Testis (tissue), 2 donors: ENCODE measurements at regions not wholly inside any gene's neighbourhood (a gene's known extent, or its start where the extent isn't known, plus 50 kb on each side); places are given as distances from the start of the nearest gene placed in this dataset.

Experiments
- DNase-seq: peaks from one replicate; pipeline ENCODE4 v3.0.0-alpha.2; 2019
- H3K27ac ChIP-seq, 2 donors: fragments of 200-600 bp; sonication (generic); one replicate each; pipeline ENCODE4 v1.5.1; 2019
- H3K27me3 ChIP-seq: fragments of 200-600 bp; sonication (generic); one replicate; pipeline ENCODE4 v1.5.1; 2019
- H3K36me3 ChIP-seq: fragments of 200-600 bp; sonication (generic); one replicate; pipeline ENCODE4 v1.5.1; 2017; ENCODE audit warnings: low read depth; ENCODE audit errors: missing control alignments
- H3K4me1 ChIP-seq: fragments of 200-600 bp; sonication (generic); one replicate; pipeline ENCODE4 v1.5.1; 2019
- H3K4me3 ChIP-seq, 2 donors: fragments of 200-600 bp; sonication (generic); one replicate each; pipeline ENCODE4 v1.5.1; 2017 to 2019
- H3K9me3 ChIP-seq: fragments of 200-600 bp; sonication (generic); one replicate; pipeline ENCODE4 v1.5.1; 2017
- POLR2A ChIP-seq: fragments of 450-650 bp; IDR thresholded peaks from one replicate; pipeline ENCODE4 v1.6.1; 2017; ENCODE audit warnings: antibody characterized with exemption, mild to moderate bottlenecking, moderate library complexity
- WGBS, 2 donors: methylation state at CpG; one replicate each; pipeline ENCODE4 v1.1.5; 2018; 5-methylcytosine and 5-hydroxymethylcytosine counted together
- intact Hi-C: fragments of 100-400 bp; cut with DNase I; formaldehyde crosslinking; loops from one replicate; pipeline ENCODE4 v1.15.1; 2023; ENCODE audit warnings: low total_unique reads
- TF ChIP-seq, protein P1 (sequence below), 3 experiments: fragments of 450-650 bp in 2 of 3; fragments of 200-600 bp in 1 of 3; sonication (generic) in 1 of 3; IDR thresholded peaks; one replicate each; pipeline ENCODE4 v1.5.1; 2016 to 2019; ENCODE audit warnings: antibody characterized with exemption in 3 of 3, mild to moderate bottlenecking in 2 of 3, moderate library complexity in 1 of 3

DNA sequence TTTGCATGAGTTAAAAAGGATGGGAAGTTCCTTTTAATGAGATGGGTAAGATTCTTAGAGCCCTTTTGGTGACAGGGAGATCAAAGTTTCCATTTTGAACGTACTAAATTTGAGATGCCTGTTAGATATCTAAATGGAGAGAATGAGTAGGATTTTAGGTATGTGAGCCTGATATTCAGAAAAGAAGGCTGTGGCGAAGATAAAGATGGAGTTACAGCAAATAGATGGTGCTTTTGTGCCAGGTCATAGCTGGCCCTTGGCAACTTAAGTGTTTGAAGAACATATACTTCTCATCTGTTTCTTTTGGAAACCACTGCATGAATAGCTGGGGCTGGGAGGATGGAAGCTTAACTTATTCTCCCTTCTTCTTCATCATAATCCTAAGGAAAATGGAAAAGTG lies 282.5 kb downstream of the PTBP2 start:
- DNase-seq: no peak
- Histone ChIP-seq H3K27me3 (no peaks in the 10 kb centered on the region), H3K4me1 (no peaks in the 10 kb centered on the region), H3K27ac (no peak overlapping the region), H3K9me3 (no peaks in the 10 kb centered on the region), H3K4me3 (no peak overlapping the region), H3K36me3 (no peaks in the 10 kb centered on the region)
- intact Hi-C loops: no loop called here
- 36 to 73% methylated on average over 2 of the region's 2 CpGs for WGBS, 2 donors
- no peak for TF ChIP-seq POLR2A
- TF ChIP-seq, protein P1, sequence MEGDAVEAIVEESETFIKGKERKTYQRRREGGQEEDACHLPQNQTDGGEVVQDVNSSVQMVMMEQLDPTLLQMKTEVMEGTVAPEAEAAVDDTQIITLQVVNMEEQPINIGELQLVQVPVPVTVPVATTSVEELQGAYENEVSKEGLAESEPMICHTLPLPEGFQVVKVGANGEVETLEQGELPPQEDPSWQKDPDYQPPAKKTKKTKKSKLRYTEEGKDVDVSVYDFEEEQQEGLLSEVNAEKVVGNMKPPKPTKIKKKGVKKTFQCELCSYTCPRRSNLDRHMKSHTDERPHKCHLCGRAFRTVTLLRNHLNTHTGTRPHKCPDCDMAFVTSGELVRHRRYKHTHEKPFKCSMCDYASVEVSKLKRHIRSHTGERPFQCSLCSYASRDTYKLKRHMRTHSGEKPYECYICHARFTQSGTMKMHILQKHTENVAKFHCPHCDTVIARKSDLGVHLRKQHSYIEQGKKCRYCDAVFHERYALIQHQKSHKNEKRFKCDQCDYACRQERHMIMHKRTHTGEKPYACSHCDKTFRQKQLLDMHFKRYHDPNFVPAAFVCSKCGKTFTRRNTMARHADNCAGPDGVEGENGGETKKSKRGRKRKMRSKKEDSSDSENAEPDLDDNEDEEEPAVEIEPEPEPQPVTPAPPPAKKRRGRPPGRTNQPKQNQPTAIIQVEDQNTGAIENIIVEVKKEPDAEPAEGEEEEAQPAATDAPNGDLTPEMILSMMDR (IDR thresholded peaks at IDR 0.05): no peak

DNA sequence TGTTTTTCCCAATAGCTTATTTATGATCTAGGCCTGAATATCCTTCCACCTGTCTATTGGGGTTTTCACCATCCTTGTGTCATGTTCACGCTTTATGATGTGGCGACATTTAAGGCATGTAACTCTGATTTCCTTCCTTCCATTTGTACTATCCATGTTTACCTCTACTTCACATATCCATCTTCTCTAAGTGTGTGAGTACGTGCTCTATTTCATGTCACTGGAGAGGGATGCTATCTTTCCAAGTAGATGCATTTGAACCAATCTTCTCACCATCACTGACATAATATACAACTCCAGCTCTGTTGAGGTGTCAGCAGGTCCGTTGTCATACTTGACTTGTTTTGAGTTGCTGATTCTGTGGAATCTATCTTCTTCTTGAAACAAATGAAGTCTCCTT lies 283.2 kb downstream of the PTBP2 start:
- Histone ChIP-seq H3K4me1 (no peaks in the 10 kb centered on the region), H3K36me3 (no peaks in the 10 kb centered on the region), H3K9me3 (no peaks in the 10 kb centered on the region), H3K27me3 (no peaks in the 10 kb centered on the region), H3K27ac (no peak overlapping the region), H3K4me3 (no peak overlapping the region)
- no peak for TF ChIP-seq POLR2A
- TF ChIP-seq, protein P1 (IDR thresholded peaks at IDR 0.05): no peak
- intact Hi-C loops: no loop called here
- DNase-seq: no peak
- 94 to 95% methylated on average over 4 of the region's 4 CpGs for WGBS, 2 donors

DNA sequence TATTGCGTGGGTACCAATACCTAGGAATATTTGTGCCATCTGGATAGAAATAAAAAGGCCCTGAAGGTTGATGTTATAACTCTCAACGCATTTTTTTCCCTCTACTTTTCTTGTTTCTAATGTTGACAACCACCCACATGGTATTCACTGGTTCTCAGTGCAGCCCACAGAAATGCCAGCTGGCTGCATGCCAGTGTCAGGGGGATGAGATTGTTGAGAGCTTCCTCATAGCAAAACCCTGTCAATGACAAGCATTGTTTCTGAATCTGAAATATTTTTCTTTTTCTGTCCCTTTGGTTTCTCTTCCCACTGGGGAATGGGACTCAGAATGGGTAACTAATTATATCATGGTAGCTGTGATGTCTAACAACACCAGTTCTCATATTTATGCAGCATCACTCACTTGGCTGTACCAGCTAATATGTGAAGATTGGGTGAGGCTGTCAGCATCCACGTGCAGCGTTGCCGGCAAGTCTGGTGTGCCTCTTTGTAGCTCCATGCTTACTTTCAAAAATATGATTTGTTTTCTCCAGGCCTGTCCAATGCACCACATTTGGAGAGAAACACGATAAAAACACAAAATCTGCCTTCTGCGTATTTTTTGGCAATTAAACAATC lies 284.6 kb downstream of the PTBP2 start:
- Histone ChIP-seq H3K27me3 (no peaks in the 10 kb centered on the region), H3K27ac (no peak overlapping the region), H3K4me3 (no peak overlapping the region), H3K9me3 (no peaks in the 10 kb centered on the region), H3K36me3 (no peaks in the 10 kb centered on the region), H3K4me1 (no peaks in the 10 kb centered on the region)
- intact Hi-C loops: no loop called here
- WGBS, 2 donors: 68 to 75% methylated on average over 7 of the region's 7 CpGs
- DNase-seq: peak; percentile 18
- TF ChIP-seq, protein P1 (IDR thresholded peaks at IDR 0.05): no peak
- TF ChIP-seq POLR2A: no peak

DNA sequence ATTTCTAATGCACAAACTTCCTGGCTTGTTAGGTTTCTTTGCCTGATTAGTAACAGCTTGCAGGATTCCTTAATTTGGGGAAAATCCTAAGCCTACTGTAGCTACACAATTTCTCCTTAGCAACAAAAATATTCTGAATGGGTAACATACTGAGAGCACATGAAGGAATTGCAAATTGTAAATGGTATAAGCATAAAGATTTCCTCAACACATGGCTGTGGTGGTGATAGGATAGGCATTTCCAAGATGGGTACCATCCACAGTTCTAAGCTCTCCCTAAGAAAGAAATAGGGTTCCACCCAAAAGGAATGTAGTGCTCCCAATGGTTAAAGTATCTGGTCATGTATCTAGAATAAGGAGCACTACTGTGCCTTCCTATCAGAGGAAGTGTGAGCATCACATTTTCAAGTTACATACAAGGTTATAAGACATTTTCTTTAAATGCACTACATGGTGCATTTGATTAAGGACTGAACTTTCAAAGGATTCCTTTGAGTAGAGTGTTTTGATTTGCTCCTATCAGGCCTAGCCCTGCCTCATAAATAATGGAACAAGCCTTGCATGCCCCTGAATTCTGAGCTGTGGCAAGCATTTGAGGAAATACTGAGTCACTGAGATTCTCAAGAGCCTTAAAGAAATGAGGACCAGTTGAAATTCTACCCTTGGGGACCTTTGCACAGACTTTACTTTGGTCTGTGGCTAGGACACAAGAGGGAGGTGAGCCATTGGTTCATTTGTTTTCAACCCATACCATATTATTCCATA lies 286.4 kb downstream of the PTBP2 start:
- no peak for TF ChIP-seq POLR2A
- TF ChIP-seq, protein P1 (IDR thresholded peaks at IDR 0.05): no peak
- no peaks in the 10 kb centered on the region for H3K9me3 ChIP-seq
- no peak overlapping the region for H3K27ac ChIP-seq
- H3K36me3 ChIP-seq: no peaks in the 10 kb centered on the region
- no peak for DNase-seq
- intact Hi-C loops: no loop called here
- H3K4me3 ChIP-seq: no peak overlapping the region
- no peaks in the 10 kb centered on the region for H3K4me1 ChIP-seq
- H3K27me3 ChIP-seq: no peaks in the 10 kb centered on the region
